Activated CD4-positive, alpha-beta memory T cell treated with anti-CD3 and anti-CD28 coated beads, Interleukin-2, amount 10 ng/mL, durations not matched to agents 7 days and 5 days (primary cell): ENCODE measurements at regions not wholly inside any gene's neighbourhood (a gene's known extent, or its start where the extent isn't known, plus 50 kb on each side); places are given as distances from the start of the nearest gene placed in this dataset.

Experiments used
- CTCF ChIA-PET: fragments of 350-600 bp; sonication (Branson Sonifier 250); formaldehyde crosslinking; loops from one replicate; lab custom pipeline; 2021; ENCODE audit warnings: antibody characterized with exemption, inconsistent platforms; lab: Charles Lee
- POLR2A ChIA-PET: fragments of 350-600 bp; sonication (Branson Sonifier 250); formaldehyde crosslinking; loops from one replicate; lab custom pipeline; 2021; ENCODE audit warnings: antibody characterized with exemption; lab: Charles Lee
- DNase-seq: peaks from one replicate; pipeline ENCODE4 v3.0.0-alpha.2; 2020
- H3K27ac Mint-ChIP-seq: one replicate; pipeline ENCODE4 v1.8.0; 2021; ENCODE audit warnings: mild to moderate bottlenecking, mixed read lengths
- H3K27me3 Mint-ChIP-seq: one replicate; pipeline ENCODE4 v1.8.0; 2021; ENCODE audit warnings: mixed read lengths
- H3K36me3 Mint-ChIP-seq: one replicate; pipeline ENCODE4 v1.8.0; 2021; ENCODE audit warnings: low read depth, mixed read lengths
- H3K4me1 Mint-ChIP-seq: one replicate; pipeline ENCODE4 v1.8.0; 2021; ENCODE audit warnings: mixed read lengths
- H3K4me3 Mint-ChIP-seq: one replicate; pipeline ENCODE4 v1.8.0; 2021; ENCODE audit warnings: mild to moderate bottlenecking, mixed read lengths
- H3K9me3 Mint-ChIP-seq: one replicate; pipeline ENCODE4 v1.8.0; 2021; ENCODE audit warnings: mixed read lengths

- POLR2A ChIA-PET = no interaction called here
- H3K36me3 Mint-ChIP-seq = no peaks in the 10 kb centered on the region
- H3K4me1 Mint-ChIP-seq = no peaks in the 10 kb centered on the region
- H3K4me3 Mint-ChIP-seq = no peak overlapping the region
- CTCF ChIA-PET = no interaction called here
- H3K27ac Mint-ChIP-seq = no peak overlapping the region
- peaks cover 18% of the 10 kb centered on the region for H3K27me3 Mint-ChIP-seq
- peaks cover 2% of the 10 kb centered on the region for H3K9me3 Mint-ChIP-seq
- DNase-seq = no peak
Observed at GRCh38 chr10:15462253-15462897, 91.3 kb upstream of the FAM171A1 start.

- no peak overlapping the region for H3K4me3 Mint-ChIP-seq
- no peaks in the 10 kb centered on the region for H3K4me1 Mint-ChIP-seq
- ChIA-PET POLR2A (no interaction called here), CTCF (no interaction called here)
- H3K9me3 Mint-ChIP-seq = peaks cover 2% of the 10 kb centered on the region
- peaks cover 15% of the 10 kb centered on the region for H3K27me3 Mint-ChIP-seq
- H3K27ac Mint-ChIP-seq = no peak overlapping the region
- H3K36me3 Mint-ChIP-seq = no peaks in the 10 kb centered on the region
- no peak for DNase-seq
Observed at GRCh38 chr10:15461353-15462108, 90.4 kb upstream of the FAM171A1 start.

- no peak for DNase-seq
- POLR2A ChIA-PET = no interaction called here
- Mint-ChIP-seq H3K9me3 (peaks cover 2% of the 10 kb centered on the region), H3K4me1 (no peaks in the 10 kb centered on the region), H3K27ac (no peak overlapping the region), H3K27me3 (peaks cover 17% of the 10 kb centered on the region), H3K36me3 (no peaks in the 10 kb centered on the region), H3K4me3 (no peak overlapping the region)
- CTCF ChIA-PET = no interaction called here
Observed at GRCh38 chr10:15460661-15461060, 89.6 kb upstream of the FAM171A1 start.

GRCh38 chr10:15459218-15459617 lies 88.1 kb upstream of the FAM171A1 start:
- CTCF ChIA-PET = no interaction called here

GRCh38 chr10:15457382-15457781 lies 86.3 kb upstream of the FAM171A1 start:
- H3K27ac Mint-ChIP-seq = no peak overlapping the region
- no peaks in the 10 kb centered on the region for H3K36me3 Mint-ChIP-seq
- POLR2A ChIA-PET = no interaction called here
- peaks cover 17% of the 10 kb centered on the region for H3K27me3 Mint-ChIP-seq
- no peaks in the 10 kb centered on the region for H3K4me1 Mint-ChIP-seq
- no peaks in the 10 kb centered on the region for H3K9me3 Mint-ChIP-seq
- no peak overlapping the region for H3K4me3 Mint-ChIP-seq
- no peak for DNase-seq
- CTCF ChIA-PET = no interaction called here

More at GRCh38 chr10:15459218-15459617, 88.1 kb upstream of the FAM171A1 start:
- DNase-seq = no peak
- no peak overlapping the region for H3K4me3 Mint-ChIP-seq
- H3K36me3 Mint-ChIP-seq = no peaks in the 10 kb centered on the region
- peaks cover under 1% of the 10 kb centered on the region for H3K9me3 Mint-ChIP-seq
- no peaks in the 10 kb centered on the region for H3K4me1 Mint-ChIP-seq
- H3K27me3 Mint-ChIP-seq = peaks cover 18% of the 10 kb centered on the region
- POLR2A ChIA-PET = no interaction called here
- H3K27ac Mint-ChIP-seq = no peak overlapping the region

GRCh38 chr10:15455456-15455855 lies 84.4 kb upstream of the FAM171A1 start:
- no peak overlapping the region for H3K4me3 Mint-ChIP-seq
- H3K4me1 Mint-ChIP-seq = no peaks in the 10 kb centered on the region
- ChIA-PET CTCF (no interaction called here), POLR2A (no interaction called here)
- no peaks in the 10 kb centered on the region for H3K36me3 Mint-ChIP-seq
- no peak overlapping the region for H3K27ac Mint-ChIP-seq
- H3K27me3 Mint-ChIP-seq = peaks cover 18% of the 10 kb centered on the region
- DNase-seq = no peak
- H3K9me3 Mint-ChIP-seq = no peaks in the 10 kb centered on the region

- no peaks in the 10 kb centered on the region for H3K36me3 Mint-ChIP-seq
- no peak overlapping the region for H3K27ac Mint-ChIP-seq
- H3K27me3 Mint-ChIP-seq = peaks cover 18% of the 10 kb centered on the region
- H3K9me3 Mint-ChIP-seq = no peaks in the 10 kb centered on the region
- ChIA-PET CTCF (no interaction called here), POLR2A (no interaction called here)
- H3K4me1 Mint-ChIP-seq = no peaks in the 10 kb centered on the region
- H3K4me3 Mint-ChIP-seq = no peak overlapping the region
- DNase-seq = no peak
Observed at GRCh38 chr10:15453926-15454325, 82.8 kb upstream of the FAM171A1 start.

- peaks cover 18% of the 10 kb centered on the region for H3K27me3 Mint-ChIP-seq
- POLR2A ChIA-PET = no interaction called here
- no peaks in the 10 kb centered on the region for H3K4me1 Mint-ChIP-seq
- H3K4me3 Mint-ChIP-seq = no peak overlapping the region
- no peak overlapping the region for H3K27ac Mint-ChIP-seq
- H3K36me3 Mint-ChIP-seq = no peaks in the 10 kb centered on the region
- no peaks in the 10 kb centered on the region for H3K9me3 Mint-ChIP-seq
- DNase-seq = no peak
- CTCF ChIA-PET = no interaction called here
Observed at GRCh38 chr10:15453457-15453856, 82.4 kb upstream of the FAM171A1 start.

GRCh38 chr10:15452545-15452944 lies 81.5 kb upstream of the FAM171A1 start:
- no peak overlapping the region for H3K27ac Mint-ChIP-seq
- no peaks in the 10 kb centered on the region for H3K9me3 Mint-ChIP-seq
- no peak overlapping the region for H3K4me3 Mint-ChIP-seq
- H3K36me3 Mint-ChIP-seq = no peaks in the 10 kb centered on the region
- H3K4me1 Mint-ChIP-seq = no peaks in the 10 kb centered on the region
- peaks cover 17% of the 10 kb centered on the region for H3K27me3 Mint-ChIP-seq
- no peak for DNase-seq
- ChIA-PET CTCF (no interaction called here), POLR2A (no interaction called here)

GRCh38 chr10:15451137-15452094 lies 80.3 kb upstream of the FAM171A1 start:
- Mint-ChIP-seq H3K27me3 (peaks cover 17% of the 10 kb centered on the region), H3K4me1 (no peaks in the 10 kb centered on the region), H3K9me3 (no peaks in the 10 kb centered on the region), H3K27ac (no peak overlapping the region), H3K4me3 (no peak overlapping the region), H3K36me3 (no peaks in the 10 kb centered on the region)
- ChIA-PET CTCF (no interaction called here), POLR2A (no interaction called here)
- DNase-seq = no peak

GRCh38 chr10:15448598-15448997 lies 77.5 kb upstream of the FAM171A1 start:
- Mint-ChIP-seq H3K4me1 (no peaks in the 10 kb centered on the region), H3K27ac (no peak overlapping the region), H3K4me3 (no peak overlapping the region), H3K27me3 (peaks cover 11% of the 10 kb centered on the region), H3K36me3 (no peaks in the 10 kb centered on the region), H3K9me3 (no peaks in the 10 kb centered on the region)
- ChIA-PET CTCF (no interaction called here), POLR2A (no interaction called here)
- no peak for DNase-seq

GRCh38 chr10:15445006-15445390 lies 73.9 kb upstream of the FAM171A1 start:
- no peaks in the 10 kb centered on the region for H3K36me3 Mint-ChIP-seq
- peaks cover 9% of the 10 kb centered on the region for H3K27me3 Mint-ChIP-seq

More at GRCh38 chr10:15445006-15445390, 73.9 kb upstream of the FAM171A1 start:
- no peak for DNase-seq
- Mint-ChIP-seq H3K27ac (no peak overlapping the region), H3K4me1 (no peaks in the 10 kb centered on the region), H3K9me3 (no peaks in the 10 kb centered on the region), H3K4me3 (no peak overlapping the region)
- ChIA-PET CTCF (interaction anchor here (1.9 kb wide), 1 partner anchor 16 kb away, joined by 4 read pairs; no protein-coding TSS in a partner anchor), POLR2A (no interaction called here)
